GM23338 (cell line): ENCODE measurements at regions not wholly inside any gene's neighbourhood (a gene's known extent, or its start where the extent isn't known, plus 50 kb on each side); places are given as distances from the start of the nearest gene placed in this dataset.

ENCODE experiments used
- ATAC-seq: fragments of 200-7000 bp; cut with Tn5 transposase; 3 replicates; pipeline ENCODE4 v1.9.1; 2020
- DNase-seq: peaks from one replicate; pipeline ENCODE4 v3.0.0-alpha.2; 2015; ENCODE audit warnings: low spot score
- H2AFZ ChIP-seq: fragments of 200-600 bp; sonication (generic); 2 replicates; pipeline ENCODE4 v1.8.0; 2016; ENCODE audit warnings: antibody characterized with exemption, mild to moderate bottlenecking, moderate library complexity
- H3F3A ChIP-seq: fragments of 200-600 bp; sonication (generic); replicated peaks from 2 replicates; pipeline ENCODE4 v1.8.0; 2017; ENCODE audit warnings: antibody characterized with exemption, mixed run types, low read depth
- H3K27ac ChIP-seq: fragments of 200-600 bp; sonication (generic); 2 replicates; pipeline ENCODE4 v1.6.1; 2016; ENCODE audit warnings: low read depth
- H3K27me3 ChIP-seq: fragments of 200-600 bp; sonication (generic); 2 replicates; pipeline ENCODE4 v1.8.0; 2016; ENCODE audit warnings: mild to moderate bottlenecking, mixed run types, moderate library complexity; ENCODE audit not compliant: insufficient read depth
- H3K36me3 ChIP-seq: fragments of 200-600 bp; sonication (generic); 2 replicates; pipeline ENCODE4 v1.8.0; 2016; ENCODE audit warnings: mild to moderate bottlenecking; ENCODE audit not compliant: insufficient read depth
- H3K4me1 ChIP-seq: fragments of 200-600 bp; sonication (generic); 2 replicates; pipeline ENCODE4 v1.8.0; 2016; ENCODE audit warnings: mild to moderate bottlenecking, moderate library complexity; ENCODE audit not compliant: insufficient read depth
- H3K4me2 ChIP-seq: fragments of 200-600 bp; sonication (generic); 2 replicates; pipeline ENCODE4 v1.7.1; 2017; ENCODE audit warnings: mixed run types
- H3K4me3 ChIP-seq: fragments of 200-600 bp; sonication (generic); 2 replicates; pipeline ENCODE4 v1.6.1; 2016; ENCODE audit warnings: mixed run types
- H3K79me2 ChIP-seq: fragments of 200-600 bp; sonication (generic); replicated peaks from 2 replicates; pipeline ENCODE4 v1.8.0; 2017; ENCODE audit warnings: mild to moderate bottlenecking; ENCODE audit not compliant: insufficient read depth
- H3K9me2 ChIP-seq: fragments of 200-600 bp; sonication (generic); 2 replicates; pipeline ENCODE4 v1.8.0; 2017; ENCODE audit not compliant: insufficient read depth
- H4K20me1 ChIP-seq: fragments of 200-600 bp; sonication (generic); replicated peaks from 2 replicates; pipeline ENCODE4 v1.8.0; 2017; ENCODE audit warnings: mild to moderate bottlenecking; ENCODE audit not compliant: insufficient read depth
- H3K27ac Mint-ChIP-seq: 2 replicates; pipeline ENCODE4 v1.8.0; 2020; ENCODE audit warnings: inconsistent platforms, mild to moderate bottlenecking, moderate library complexity, mixed read lengths
- H3K27me3 Mint-ChIP-seq: 3 replicates; pipeline ENCODE4 v1.8.0; 2022; ENCODE audit warnings: low read depth, mild to moderate bottlenecking, moderate library complexity, mixed read lengths, inconsistent platforms; ENCODE audit not compliant: insufficient read depth, poor library complexity
- H3K36me3 Mint-ChIP-seq: 3 replicates; pipeline ENCODE4 v1.8.0; 2021; ENCODE audit warnings: low read depth, mild to moderate bottlenecking, inconsistent platforms, moderate library complexity, mixed read lengths
- H3K4me1 Mint-ChIP-seq: 3 replicates; pipeline ENCODE4 v1.8.0; 2020; ENCODE audit warnings: mild to moderate bottlenecking, inconsistent platforms, mixed read lengths
- H3K4me3 Mint-ChIP-seq: 3 replicates; pipeline ENCODE4 v1.8.0; 2021; ENCODE audit warnings: moderate library complexity, mild to moderate bottlenecking, inconsistent platforms, mixed read lengths
- H3K9me3 Mint-ChIP-seq: 3 replicates; pipeline ENCODE4 v1.8.0; 2020; ENCODE audit warnings: moderate library complexity, mild to moderate bottlenecking, inconsistent platforms, mixed read lengths
- CREB1 ChIP-seq: fragments of 250-450 bp; sonication (Bioruptor Pico); IDR thresholded peaks from 2 replicates; pipeline ENCODE4 v1.5.0; 2020; ENCODE audit warnings: low read depth, mild to moderate bottlenecking, moderate library complexity
- EZH2 ChIP-seq: fragments of 200-600 bp; sonication (generic); IDR thresholded peaks from one replicate; pipeline ENCODE4 v1.8.0; 2017; ENCODE audit warnings: antibody characterized with exemption, mild to moderate bottlenecking, low read depth; ENCODE audit not compliant: unreplicated experiment
- EZH2phosphoT487 ChIP-seq: fragments of 200-600 bp; sonication (generic); IDR thresholded peaks from one replicate; pipeline ENCODE4 v1.8.1; 2018; ENCODE audit warnings: antibody characterized with exemption; ENCODE audit not compliant: unreplicated experiment
- JUNB ChIP-seq: IDR thresholded peaks from one replicate; pipeline ENCODE4 v1.6.1; 2016; ENCODE audit warnings: antibody characterized with exemption; ENCODE audit not compliant: unreplicated experiment
- POLR2AphosphoS5 ChIP-seq: IDR thresholded peaks from 2 replicates; pipeline ENCODE4 v1.6.1; 2016; ENCODE audit warnings: antibody characterized with exemption, low read depth
- STAT1 ChIP-seq: IDR thresholded peaks from one replicate; pipeline ENCODE4 v1.6.1; 2016; ENCODE audit warnings: antibody characterized with exemption; ENCODE audit not compliant: unreplicated experiment
- ZNF114 ChIP-seq: fragments of 250-450 bp; sonication (Bioruptor Pico); IDR thresholded peaks from 2 replicates; pipeline ENCODE4 v1.5.0; 2020; ENCODE audit warnings: mild to moderate bottlenecking, moderate library complexity
- ZNF331 ChIP-seq: fragments of 250-450 bp; sonication (Bioruptor Pico); IDR thresholded peaks from 2 replicates; pipeline ENCODE4 v1.5.0; 2020; ENCODE audit warnings: low read depth, mild to moderate bottlenecking, moderate library complexity
- TF ChIP-seq, protein P1 (sequence below), 2 experiments: fragments of 200-600 bp in 1 of 2; sonication (generic) in 1 of 2; conservative IDR thresholded peaks; 2 replicates each; pipeline versions ENCODE4 v1.5.1 to v1.6.1; 2016 to 2017; ENCODE audit warnings: antibody characterized with exemption in 2 of 2, low read depth in 2 of 2, mild to moderate bottlenecking in 2 of 2, moderate library complexity in 1 of 2
- TF ChIP-seq, protein P2 (sequence below): IDR thresholded peaks from 2 replicates; pipeline ENCODE4 v1.6.1; 2016; ENCODE audit warnings: antibody characterized with exemption
- TF ChIP-seq, protein P3 (sequence below): fragments of 250-450 bp; sonication (Bioruptor Pico); IDR thresholded peaks from 2 replicates; pipeline ENCODE4 v1.5.0; 2020; ENCODE audit warnings: mild to moderate bottlenecking, moderate library complexity

DNA sequence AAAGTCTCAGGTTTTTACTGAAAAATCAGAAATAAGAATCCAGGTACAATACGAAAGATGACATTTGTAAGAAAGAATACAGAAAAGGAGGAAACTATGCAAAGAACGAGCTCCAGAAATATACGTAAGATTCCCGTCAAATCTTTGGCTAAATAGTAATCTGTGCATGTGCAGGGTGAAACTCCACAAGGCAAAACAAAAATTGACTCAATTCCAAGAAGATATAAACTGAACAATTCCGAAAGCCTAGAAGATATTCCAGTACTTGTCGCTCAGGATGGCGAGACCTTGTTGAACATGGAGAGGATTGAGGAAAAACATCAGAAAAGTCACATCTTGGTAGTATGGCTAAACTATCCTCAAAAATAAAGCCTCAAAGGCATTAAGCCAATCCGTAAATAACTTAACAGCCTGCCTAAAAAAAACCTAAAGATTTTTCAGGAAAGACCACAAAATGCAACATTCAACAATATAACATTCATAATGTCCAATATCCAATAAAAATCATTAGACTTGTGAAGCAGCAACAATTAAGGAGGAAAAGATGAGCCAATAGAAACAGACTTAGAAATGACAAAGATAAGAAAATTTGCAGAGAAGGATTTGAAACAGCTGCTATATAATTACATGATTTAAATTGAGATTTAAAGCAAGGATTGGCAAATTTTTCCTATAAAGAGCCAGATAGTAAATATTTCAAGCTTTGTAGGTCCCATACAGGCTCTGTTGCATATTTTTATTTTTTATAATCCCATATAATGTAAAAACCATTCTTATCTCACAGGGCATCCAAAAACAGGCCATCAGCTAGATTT lies 166.4 kb upstream of the UBASH3B start (continued):
- TF ChIP-seq CREB1 (CRISPR knock-in tag): no peak
- TF ChIP-seq, protein P1, sequence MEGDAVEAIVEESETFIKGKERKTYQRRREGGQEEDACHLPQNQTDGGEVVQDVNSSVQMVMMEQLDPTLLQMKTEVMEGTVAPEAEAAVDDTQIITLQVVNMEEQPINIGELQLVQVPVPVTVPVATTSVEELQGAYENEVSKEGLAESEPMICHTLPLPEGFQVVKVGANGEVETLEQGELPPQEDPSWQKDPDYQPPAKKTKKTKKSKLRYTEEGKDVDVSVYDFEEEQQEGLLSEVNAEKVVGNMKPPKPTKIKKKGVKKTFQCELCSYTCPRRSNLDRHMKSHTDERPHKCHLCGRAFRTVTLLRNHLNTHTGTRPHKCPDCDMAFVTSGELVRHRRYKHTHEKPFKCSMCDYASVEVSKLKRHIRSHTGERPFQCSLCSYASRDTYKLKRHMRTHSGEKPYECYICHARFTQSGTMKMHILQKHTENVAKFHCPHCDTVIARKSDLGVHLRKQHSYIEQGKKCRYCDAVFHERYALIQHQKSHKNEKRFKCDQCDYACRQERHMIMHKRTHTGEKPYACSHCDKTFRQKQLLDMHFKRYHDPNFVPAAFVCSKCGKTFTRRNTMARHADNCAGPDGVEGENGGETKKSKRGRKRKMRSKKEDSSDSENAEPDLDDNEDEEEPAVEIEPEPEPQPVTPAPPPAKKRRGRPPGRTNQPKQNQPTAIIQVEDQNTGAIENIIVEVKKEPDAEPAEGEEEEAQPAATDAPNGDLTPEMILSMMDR (conservative IDR thresholded peaks at IDR 0.05; ENCODE audit: low read depth in 2 of 2): no peak
- no peak for TF ChIP-seq STAT1
- TF ChIP-seq, protein P2, sequence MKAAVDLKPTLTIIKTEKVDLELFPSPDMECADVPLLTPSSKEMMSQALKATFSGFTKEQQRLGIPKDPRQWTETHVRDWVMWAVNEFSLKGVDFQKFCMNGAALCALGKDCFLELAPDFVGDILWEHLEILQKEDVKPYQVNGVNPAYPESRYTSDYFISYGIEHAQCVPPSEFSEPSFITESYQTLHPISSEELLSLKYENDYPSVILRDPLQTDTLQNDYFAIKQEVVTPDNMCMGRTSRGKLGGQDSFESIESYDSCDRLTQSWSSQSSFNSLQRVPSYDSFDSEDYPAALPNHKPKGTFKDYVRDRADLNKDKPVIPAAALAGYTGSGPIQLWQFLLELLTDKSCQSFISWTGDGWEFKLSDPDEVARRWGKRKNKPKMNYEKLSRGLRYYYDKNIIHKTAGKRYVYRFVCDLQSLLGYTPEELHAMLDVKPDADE: no peak
- TF ChIP-seq EZH2: no peak

DNA sequence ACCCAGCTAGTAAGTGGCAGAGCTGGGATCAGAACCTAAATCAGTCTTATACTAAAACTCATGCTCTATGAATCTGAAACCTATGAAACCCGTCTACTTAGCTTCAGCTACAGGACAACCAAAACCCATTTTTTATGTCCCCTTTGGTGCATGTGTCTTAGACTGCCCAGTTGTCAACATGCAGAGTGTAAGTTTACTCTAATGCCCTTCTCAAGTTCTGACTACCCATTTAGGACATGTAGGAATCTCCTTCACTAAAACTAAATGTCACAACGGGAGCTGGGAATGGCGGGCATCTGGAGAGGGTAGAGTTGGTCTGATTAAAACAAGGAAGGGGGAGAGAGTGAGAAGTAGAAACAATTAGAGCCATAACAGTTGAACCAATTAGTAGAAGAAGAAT lies 167.9 kb upstream of the UBASH3B start:
- no peaks in the 10 kb centered on the region for H3K27me3 ChIP-seq
- H4K20me1 ChIP-seq: no peaks in the 10 kb centered on the region
- no peaks in the 10 kb centered on the region for H3K9me2 ChIP-seq
- no peaks in the 10 kb centered on the region for H3K79me2 ChIP-seq
- H3K27ac ChIP-seq: no peak overlapping the region
- H3K4me2 ChIP-seq: no peak overlapping the region
- Mint-ChIP-seq H3K9me3 (peaks cover 5% of the 10 kb centered on the region; the same call in 1 of the 3 replicates), H3K4me1 (no peaks in the 10 kb centered on the region; the same call in 2 of the 3 replicates), H3K4me3 (no peak overlapping the region), H3K27me3 (no peaks in the 10 kb centered on the region), H3K27ac (no peak overlapping the region), H3K36me3 (no peaks in the 10 kb centered on the region)
- H2AFZ ChIP-seq: no peak overlapping the region
- DNase-seq (no peak), ATAC-seq (no peak)
- H3K36me3 ChIP-seq: no peaks in the 10 kb centered on the region
- no peak overlapping the region for H3K4me3 ChIP-seq
- H3K4me1 ChIP-seq: no peaks in the 10 kb centered on the region
- H3F3A ChIP-seq: no peaks in the 10 kb centered on the region
- TF ChIP-seq JUNB: no peak
- no peak for TF ChIP-seq CREB1 (CRISPR knock-in tag)
- TF ChIP-seq, protein P3, sequence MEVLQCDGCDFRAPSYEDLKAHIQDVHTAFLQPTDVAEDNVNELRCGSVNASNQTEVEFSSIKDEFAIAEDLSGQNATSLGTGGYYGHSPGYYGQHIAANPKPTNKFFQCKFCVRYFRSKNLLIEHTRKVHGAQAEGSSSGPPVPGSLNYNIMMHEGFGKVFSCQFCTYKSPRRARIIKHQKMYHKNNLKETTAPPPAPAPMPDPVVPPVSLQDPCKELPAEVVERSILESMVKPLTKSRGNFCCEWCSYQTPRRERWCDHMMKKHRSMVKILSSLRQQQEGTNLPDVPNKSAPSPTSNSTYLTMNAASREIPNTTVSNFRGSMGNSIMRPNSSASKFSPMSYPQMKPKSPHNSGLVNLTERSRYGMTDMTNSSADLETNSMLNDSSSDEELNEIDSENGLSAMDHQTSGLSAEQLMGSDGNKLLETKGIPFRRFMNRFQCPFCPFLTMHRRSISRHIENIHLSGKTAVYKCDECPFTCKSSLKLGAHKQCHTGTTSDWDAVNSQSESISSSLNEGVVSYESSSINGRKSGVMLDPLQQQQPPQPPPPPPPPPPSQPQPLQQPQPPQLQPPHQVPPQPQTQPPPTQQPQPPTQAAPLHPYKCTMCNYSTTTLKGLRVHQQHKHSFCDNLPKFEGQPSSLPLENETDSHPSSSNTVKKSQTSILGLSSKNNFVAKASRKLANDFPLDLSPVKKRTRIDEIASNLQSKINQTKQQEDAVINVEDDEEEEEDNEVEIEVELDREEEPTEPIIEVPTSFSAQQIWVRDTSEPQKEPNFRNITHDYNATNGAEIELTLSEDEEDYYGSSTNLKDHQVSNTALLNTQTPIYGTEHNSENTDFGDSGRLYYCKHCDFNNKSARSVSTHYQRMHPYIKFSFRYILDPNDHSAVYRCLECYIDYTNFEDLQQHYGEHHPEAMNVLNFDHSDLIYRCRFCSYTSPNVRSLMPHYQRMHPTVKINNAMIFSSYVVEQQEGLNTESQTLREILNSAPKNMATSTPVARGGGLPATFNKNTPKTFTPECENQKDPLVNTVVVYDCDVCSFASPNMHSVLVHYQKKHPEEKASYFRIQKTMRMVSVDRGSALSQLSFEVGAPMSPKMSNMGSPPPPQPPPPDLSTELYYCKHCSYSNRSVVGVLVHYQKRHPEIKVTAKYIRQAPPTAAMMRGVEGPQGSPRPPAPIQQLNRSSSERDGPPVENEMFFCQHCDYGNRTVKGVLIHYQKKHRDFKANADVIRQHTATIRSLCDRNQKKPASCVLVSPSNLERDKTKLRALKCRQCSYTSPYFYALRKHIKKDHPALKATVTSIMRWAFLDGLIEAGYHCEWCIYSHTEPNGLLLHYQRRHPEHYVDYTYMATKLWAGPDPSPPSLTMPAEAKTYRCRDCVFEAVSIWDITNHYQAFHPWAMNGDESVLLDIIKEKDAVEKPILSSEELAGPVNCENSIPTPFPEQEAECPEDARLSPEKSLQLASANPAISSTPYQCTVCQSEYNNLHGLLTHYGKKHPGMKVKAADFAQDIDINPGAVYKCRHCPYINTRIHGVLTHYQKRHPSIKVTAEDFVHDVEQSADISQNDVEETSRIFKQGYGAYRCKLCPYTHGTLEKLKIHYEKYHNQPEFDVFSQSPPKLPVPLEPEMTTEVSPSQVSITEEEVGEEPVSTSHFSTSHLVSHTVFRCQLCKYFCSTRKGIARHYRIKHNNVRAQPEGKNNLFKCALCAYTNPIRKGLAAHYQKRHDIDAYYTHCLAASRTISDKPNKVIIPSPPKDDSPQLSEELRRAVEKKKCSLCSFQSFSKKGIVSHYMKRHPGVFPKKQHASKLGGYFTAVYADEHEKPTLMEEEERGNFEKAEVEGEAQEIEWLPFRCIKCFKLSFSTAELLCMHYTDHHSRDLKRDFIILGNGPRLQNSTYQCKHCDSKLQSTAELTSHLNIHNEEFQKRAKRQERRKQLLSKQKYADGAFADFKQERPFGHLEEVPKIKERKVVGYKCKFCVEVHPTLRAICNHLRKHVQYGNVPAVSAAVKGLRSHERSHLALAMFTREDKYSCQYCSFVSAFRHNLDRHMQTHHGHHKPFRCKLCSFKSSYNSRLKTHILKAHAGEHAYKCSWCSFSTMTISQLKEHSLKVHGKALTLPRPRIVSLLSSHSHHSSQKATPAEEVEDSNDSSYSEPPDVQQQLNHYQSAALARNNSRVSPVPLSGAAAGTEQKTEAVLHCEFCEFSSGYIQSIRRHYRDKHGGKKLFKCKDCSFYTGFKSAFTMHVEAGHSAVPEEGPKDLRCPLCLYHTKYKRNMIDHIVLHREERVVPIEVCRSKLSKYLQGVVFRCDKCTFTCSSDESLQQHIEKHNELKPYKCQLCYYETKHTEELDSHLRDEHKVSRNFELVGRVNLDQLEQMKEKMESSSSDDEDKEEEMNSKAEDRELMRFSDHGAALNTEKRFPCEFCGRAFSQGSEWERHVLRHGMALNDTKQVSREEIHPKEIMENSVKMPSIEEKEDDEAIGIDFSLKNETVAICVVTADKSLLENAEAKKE (CRISPR knock-in tag): no peak
- TF ChIP-seq EZH2: no peak
- no peak for TF ChIP-seq ZNF331 (CRISPR knock-in tag)
- TF ChIP-seq, protein P2: no peak
- no peak for TF ChIP-seq POLR2AphosphoS5
- TF ChIP-seq, protein P1 (conservative IDR thresholded peaks at IDR 0.05; ENCODE audit: low read depth in 2 of 2): no peak
- TF ChIP-seq EZH2phosphoT487: no peak
- no peak for TF ChIP-seq ZNF114 (CRISPR knock-in tag)
